ENCODE measurements at regions not wholly inside any gene's neighbourhood (a gene's known extent, or its start where the extent isn't known, plus 50 kb on each side); places are given as distances from the start of the nearest gene placed in this dataset.

DNA sequence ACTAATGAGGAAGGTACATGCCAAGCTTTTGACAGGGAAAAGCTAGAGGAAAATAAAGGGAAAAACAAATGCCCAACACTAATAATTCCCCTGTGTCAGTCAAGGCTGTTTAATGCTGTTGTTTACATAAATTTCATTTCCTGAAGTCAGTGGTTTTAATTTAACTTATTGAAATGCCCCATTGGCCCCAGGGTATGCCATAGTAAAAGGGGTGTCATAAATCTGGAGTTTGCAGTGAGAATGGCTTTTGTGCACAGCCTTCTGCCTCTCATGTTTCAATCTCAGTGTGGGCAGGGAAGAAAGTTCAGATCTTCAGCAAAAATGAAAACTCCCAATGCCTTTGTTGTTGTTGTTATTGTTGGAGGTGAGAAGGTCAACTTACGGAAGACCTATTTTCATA lies 550.1 kb upstream of the DCC start:
- no peak for DNase-seq (ENCODE audit: low read depth)
- H3K4me3 ChIP-seq (ENCODE audit: low read depth, low read length): no peak overlapping the region
- no peak for TF ChIP-seq CTCF (IDR thresholded peaks at IDR 0.05; ENCODE audit: low read depth, low read length, missing control alignments)

- DNase-seq (ENCODE audit: low read depth): no peak
- no peak for TF ChIP-seq CTCF (IDR thresholded peaks at IDR 0.05; ENCODE audit: low read depth, low read length, missing control alignments)
- H3K4me3 ChIP-seq (ENCODE audit: low read depth, low read length): no peak overlapping the region
Measured at GRCh38 chr18:51801514-51801913, 538.5 kb upstream of the DCC start.

DNA sequence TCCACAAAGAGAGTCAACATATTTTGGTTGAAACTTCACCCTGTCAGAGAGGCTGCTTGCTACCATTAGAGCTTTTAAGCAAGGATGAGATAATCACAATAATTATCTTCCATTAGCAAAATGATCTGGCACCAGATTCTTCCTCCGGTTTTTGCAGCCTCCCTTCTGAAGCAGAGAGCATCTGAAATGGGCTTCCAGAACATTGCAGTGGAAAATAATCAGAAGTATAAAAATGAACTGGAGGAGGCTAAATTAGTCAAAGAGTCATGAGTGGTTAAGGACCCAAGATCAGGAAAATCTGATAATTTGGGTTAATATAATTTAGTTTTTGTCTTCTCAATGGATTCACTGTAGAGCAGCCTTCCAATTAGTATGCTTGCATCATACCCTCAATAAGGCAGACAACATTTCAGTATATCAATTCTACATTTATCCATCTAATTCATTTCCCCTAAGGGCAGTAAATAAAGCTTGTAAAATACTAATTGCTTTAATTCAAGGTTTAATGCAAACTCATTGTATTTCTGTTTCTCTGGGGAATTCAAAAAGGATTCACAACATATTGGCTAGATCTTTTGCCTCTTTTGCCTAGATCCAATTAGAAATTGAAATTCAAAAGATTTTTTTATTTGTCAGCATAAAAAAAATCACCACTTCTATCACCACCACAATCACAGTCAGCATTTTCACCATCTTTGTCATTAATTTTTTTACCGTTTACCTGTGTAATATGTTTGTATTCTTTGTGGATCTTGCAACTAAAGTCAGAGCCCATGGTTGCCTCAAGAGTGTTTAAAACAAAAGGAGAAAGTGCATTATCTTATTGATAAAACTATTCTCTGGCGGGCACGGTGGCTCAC lies 537.2 kb upstream of the DCC start:
- no peak for TF ChIP-seq CTCF (IDR thresholded peaks at IDR 0.05; ENCODE audit: low read depth, low read length, missing control alignments)
- DNase-seq (ENCODE audit: low read depth): no peak
- no peak overlapping the region for H3K4me3 ChIP-seq (ENCODE audit: low read depth, low read length)

- no peak overlapping the region for H3K4me3 ChIP-seq (ENCODE audit: low read depth, low read length)
- TF ChIP-seq CTCF (IDR thresholded peaks at IDR 0.05; ENCODE audit: low read depth, low read length, missing control alignments): no peak
- no peak for DNase-seq (ENCODE audit: low read depth)
Measured at GRCh38 chr18:51807336-51807735, 532.7 kb upstream of the DCC start.

GRCh38 chr18:51811883-51812282 lies 528.1 kb upstream of the DCC start:
- DNase-seq (ENCODE audit: low read depth): no peak
- TF ChIP-seq CTCF (IDR thresholded peaks at IDR 0.05; ENCODE audit: low read depth, low read length, missing control alignments): no peak
- no peak overlapping the region for H3K4me3 ChIP-seq (ENCODE audit: low read depth, low read length)

- H3K4me3 ChIP-seq (ENCODE audit: low read depth, low read length): no peak overlapping the region
Measured at GRCh38 chr18:51813740-51814139, 526.3 kb upstream of the DCC start.

More at GRCh38 chr18:51813740-51814139, 526.3 kb upstream of the DCC start:
- DNase-seq (ENCODE audit: low read depth): no peak
- no peak for TF ChIP-seq CTCF (IDR thresholded peaks at IDR 0.05; ENCODE audit: low read depth, low read length, missing control alignments)

Data from GM12864 (cell line).